Adrenal gland (tissue), 9 donors: ENCODE measurements at regions not wholly inside any gene's neighbourhood (a gene's known extent, or its start where the extent isn't known, plus 50 kb on each side); places are given as distances from the start of the nearest gene placed in this dataset.

Source experiments
- DNase-seq, 7 donors: peaks; one replicate each; pipeline ENCODE4 v3.0.0-alpha.2; 2019 to 2020
- H3K27ac ChIP-seq, 5 donors: fragments of 200-600 bp; sonication (generic) in 4 of 5; 1 replicate in 3 of 5; 2 replicates in 2 of 5; pipeline versions ENCODE4 v1.5.1 to v1.8.0; 2016 to 2020; ENCODE audit warnings: mild to moderate bottlenecking in 1 of 5
- H3K27me3 ChIP-seq: fragments of 200-600 bp; 2 replicates; pipeline ENCODE4 v1.8.0; 2021
- H3K36me3 ChIP-seq, 2 donors: fragments of 200-600 bp; replicated peaks in 1 of 2; 1 replicate in 1 of 2; 2 replicates in 1 of 2; pipeline versions ENCODE4 v1.5.1 to v1.8.0; 2018 to 2022
- H3K4me1 ChIP-seq, 2 donors: fragments of 200-600 bp; replicated peaks in 1 of 2; 1 replicate in 1 of 2; 2 replicates in 1 of 2; pipeline versions ENCODE4 v1.5.1 to v1.8.0; 2018 to 2021
- H3K4me3 ChIP-seq, 4 donors: fragments of 200-600 bp; sonication (generic) in 3 of 4; one replicate each; pipeline ENCODE4 v1.5.1; 2016 to 2018
- H3K9me3 ChIP-seq, 3 donors: fragments of 200-600 bp; sonication (generic) in 1 of 3; replicated peaks in 1 of 3; 1 replicate in 2 of 3; 2 replicates in 1 of 3; pipeline versions ENCODE4 v1.5.1 to v1.8.0; 2016 to 2021
- POLR2A ChIP-seq, 2 donors: fragments of 450-650 bp; IDR thresholded peaks; one replicate each; pipeline ENCODE4 v1.6.1; 2017; ENCODE audit warnings: antibody characterized with exemption in 2 of 2, mild to moderate bottlenecking in 2 of 2, moderate library complexity in 1 of 2
- WGBS, 4 donors: extraction: QIAGEN DNeasy Blood & Tissue Kit in 2 of 4; methylation state at CpG; one replicate each; pipeline versions ENCODE4 v1.1.5 to v1.1.7; 2013 to 2017; 5-methylcytosine and 5-hydroxymethylcytosine counted together
- intact Hi-C, 2 donors: fragments of 100-400 bp; cut with DNase I; formaldehyde crosslinking; loops; one replicate each; pipeline versions ENCODE4 v1.14.1 to v1.15.0; 2022 to 2023
- TF ChIP-seq, protein P1 (sequence below), 6 experiments: fragments of 450-650 bp in 4 of 6; fragments of 200-600 bp in 2 of 6; sonication (generic) in 1 of 6; IDR thresholded peaks; 1 replicate in 5 of 6; 2 replicates in 1 of 6; pipeline versions ENCODE4 v1.5.1 to v1.8.0; 2016 to 2021; ENCODE audit warnings: antibody characterized with exemption in 6 of 6, mild to moderate bottlenecking in 2 of 6, moderate library complexity in 1 of 6
- donor health status: healthy with polysubstance abuse.
- donor health status: Bipolar disorder and iron deficiency.
- donor health status: DM: yes; HTN: yes; CAD: no.
- donor health status: DM: no; HTN: no; CAD: no.
- donor health status: DM: no; HTN: no; CAD: no.

DNA sequence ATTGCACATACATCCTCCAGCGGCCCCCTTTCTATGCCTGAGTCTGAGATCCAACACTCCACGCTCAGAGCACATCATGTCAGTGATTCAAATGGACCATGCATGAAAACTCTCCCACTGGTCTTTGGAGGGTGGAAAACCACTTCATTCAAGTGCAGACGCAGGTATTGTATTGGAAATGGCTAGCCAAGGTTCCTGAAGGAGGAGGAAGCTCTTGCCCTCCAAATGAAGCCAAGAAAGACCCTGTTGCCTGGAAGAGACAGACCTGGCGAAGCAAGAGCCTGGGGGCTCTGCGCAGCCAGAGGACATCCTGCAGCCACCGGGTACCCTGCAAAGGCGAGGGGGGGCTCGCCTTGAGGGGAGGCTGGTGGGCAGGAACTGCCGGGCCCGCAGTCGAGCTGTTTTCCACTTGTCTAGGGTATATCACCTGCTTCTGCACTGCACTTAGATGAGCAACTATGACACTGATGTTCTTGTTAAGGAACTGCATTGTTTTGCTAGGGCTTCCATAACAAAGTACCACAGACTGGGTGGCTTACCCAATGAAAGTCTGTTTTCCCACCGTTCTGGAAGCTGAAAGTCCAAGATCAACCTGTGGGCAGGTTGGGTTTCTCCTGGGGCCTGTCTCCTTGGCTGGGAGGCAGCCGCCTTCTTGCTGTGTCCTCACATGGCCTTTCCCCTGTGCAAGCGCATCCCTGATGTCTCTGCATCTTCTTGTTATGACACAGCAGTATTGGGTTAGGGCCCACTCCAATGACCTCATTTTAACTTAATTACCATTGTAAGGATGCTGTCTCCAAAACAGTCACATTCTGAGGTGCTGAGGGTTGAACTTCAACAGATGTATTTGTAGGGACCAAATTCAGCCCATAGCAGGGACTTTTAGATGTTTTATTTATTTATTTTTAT lies 233.4 kb downstream of the ARHGAP12 start:
- Histone ChIP-seq H3K4me3 (no peak overlapping the region), H3K9me3 (no peaks in the 10 kb centered on the region), H3K4me1 (peaks cover 0 to 40% of the 10 kb centered on the region in 2 donors), H3K27me3 (no peaks in the 10 kb centered on the region), H3K36me3 (no peaks in the 10 kb centered on the region), H3K27ac (no peak overlapping the region)
- TF ChIP-seq, protein P1, sequence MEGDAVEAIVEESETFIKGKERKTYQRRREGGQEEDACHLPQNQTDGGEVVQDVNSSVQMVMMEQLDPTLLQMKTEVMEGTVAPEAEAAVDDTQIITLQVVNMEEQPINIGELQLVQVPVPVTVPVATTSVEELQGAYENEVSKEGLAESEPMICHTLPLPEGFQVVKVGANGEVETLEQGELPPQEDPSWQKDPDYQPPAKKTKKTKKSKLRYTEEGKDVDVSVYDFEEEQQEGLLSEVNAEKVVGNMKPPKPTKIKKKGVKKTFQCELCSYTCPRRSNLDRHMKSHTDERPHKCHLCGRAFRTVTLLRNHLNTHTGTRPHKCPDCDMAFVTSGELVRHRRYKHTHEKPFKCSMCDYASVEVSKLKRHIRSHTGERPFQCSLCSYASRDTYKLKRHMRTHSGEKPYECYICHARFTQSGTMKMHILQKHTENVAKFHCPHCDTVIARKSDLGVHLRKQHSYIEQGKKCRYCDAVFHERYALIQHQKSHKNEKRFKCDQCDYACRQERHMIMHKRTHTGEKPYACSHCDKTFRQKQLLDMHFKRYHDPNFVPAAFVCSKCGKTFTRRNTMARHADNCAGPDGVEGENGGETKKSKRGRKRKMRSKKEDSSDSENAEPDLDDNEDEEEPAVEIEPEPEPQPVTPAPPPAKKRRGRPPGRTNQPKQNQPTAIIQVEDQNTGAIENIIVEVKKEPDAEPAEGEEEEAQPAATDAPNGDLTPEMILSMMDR (IDR thresholded peaks at IDR 0.05) = no peak
- TF ChIP-seq POLR2A (IDR thresholded peaks at IDR 0.05) = no peak
- intact Hi-C loops = no loop called here
- 77 to 86% (median 84%) methylated on average over 10 to 14 of the region's 14 CpGs for WGBS, 4 donors
- DNase-seq = no peak

DNA sequence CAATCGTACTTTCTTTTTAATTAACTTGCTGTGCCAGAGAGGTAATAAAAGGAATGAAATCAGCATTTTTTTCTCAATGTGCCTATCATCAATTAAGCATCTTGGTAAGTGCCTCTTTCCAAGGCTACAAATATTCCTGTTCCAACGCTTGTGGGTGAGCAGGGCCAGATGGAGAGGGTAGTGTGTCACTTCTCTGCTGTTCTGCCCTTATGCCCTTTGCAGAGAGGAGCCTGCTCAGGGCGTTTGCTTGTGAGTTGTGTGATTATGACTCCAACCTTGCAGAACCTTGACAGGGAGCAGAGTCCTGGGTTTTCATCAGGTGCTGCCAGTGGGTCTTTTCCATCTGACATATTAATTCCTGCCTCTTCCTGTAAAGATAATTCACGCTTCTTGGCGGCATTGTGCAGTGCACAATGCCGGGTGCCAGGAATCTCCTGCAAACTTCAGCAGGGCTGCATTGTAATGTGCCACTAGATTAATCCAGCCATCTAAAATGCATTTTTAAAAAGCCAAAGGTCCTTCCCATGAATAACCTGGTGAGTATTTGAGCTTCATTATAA lies 234.4 kb downstream of the ARHGAP12 start:
- TF ChIP-seq, protein P1 (IDR thresholded peaks at IDR 0.05) = no peak
- no peak for TF ChIP-seq POLR2A (IDR thresholded peaks at IDR 0.05)
- no peak overlapping the region for H3K27ac ChIP-seq
- intact Hi-C loops = no loop called here
- H3K27me3 ChIP-seq = no peaks in the 10 kb centered on the region
- H3K4me1 ChIP-seq = peaks cover 0 to 30% of the 10 kb centered on the region in 2 donors
- WGBS, 4 donors = 49 to 65% (median 59%) methylated on average over 6 of the region's 6 CpGs
- no peak for DNase-seq
- no peaks in the 10 kb centered on the region for H3K9me3 ChIP-seq
- no peak overlapping the region for H3K4me3 ChIP-seq
- H3K36me3 ChIP-seq = no peaks in the 10 kb centered on the region

DNA sequence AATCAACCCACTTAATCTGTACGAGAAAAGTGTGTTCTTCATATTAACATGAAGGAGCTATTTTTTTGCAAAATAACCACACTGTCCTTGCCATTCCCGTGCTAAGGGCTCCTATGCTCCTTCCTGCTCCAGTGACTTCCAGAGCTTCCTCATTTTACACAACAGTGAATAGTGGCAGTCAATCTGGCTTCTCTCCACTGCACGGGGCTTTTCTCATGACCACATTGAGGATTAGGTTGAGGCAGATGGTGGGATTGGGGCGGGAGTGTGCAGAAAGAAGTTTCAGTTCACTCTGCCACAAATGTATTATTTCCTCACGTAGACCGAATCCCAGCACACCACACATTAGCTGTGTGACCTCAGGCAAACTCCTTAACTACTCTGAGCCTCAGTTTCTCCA lies 235.1 kb downstream of the ARHGAP12 start:
- TF ChIP-seq, protein P1 (IDR thresholded peaks at IDR 0.05) = no peak
- TF ChIP-seq POLR2A (IDR thresholded peaks at IDR 0.05) = no peak
- Histone ChIP-seq H3K27me3 (no peaks in the 10 kb centered on the region), H3K27ac (no peak overlapping the region), H3K4me3 (no peak overlapping the region), H3K4me1 (peaks cover 0 to 23% of the 10 kb centered on the region in 2 donors), H3K9me3 (no peaks in the 10 kb centered on the region), H3K36me3 (no peaks in the 10 kb centered on the region)
- 68 to 77% (median 71%) methylated on average over 6 of the region's 6 CpGs for WGBS, 4 donors
- intact Hi-C loops = no loop called here
- peak in 1 of 7 donors; percentile 57 for DNase-seq

DNA sequence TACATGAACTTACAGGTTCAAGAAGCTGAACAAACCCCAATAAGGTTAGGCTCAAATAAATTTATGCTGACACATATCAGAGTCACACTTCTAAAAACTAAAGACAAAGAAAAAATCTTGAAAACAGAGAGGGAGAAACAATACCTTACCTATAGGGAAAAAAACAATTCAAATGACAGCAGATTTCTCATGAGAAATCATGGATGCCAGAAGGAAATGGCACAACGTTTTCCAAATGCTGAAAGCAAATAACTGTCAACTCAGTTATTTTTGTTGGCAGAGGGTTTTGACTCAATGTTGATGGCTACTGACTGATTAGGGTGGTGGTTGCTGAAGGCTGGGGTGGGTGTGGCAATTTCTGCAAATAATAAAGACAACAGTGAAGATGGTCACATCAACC lies 239.4 kb downstream of the ARHGAP12 start:
- DNase-seq = no peak
- Histone ChIP-seq H3K4me1 (no peaks in the 10 kb centered on the region), H3K27me3 (no peaks in the 10 kb centered on the region), H3K4me3 (no peak overlapping the region), H3K27ac (no peak overlapping the region), H3K9me3 (no peaks in the 10 kb centered on the region), H3K36me3 (no peaks in the 10 kb centered on the region)
- TF ChIP-seq POLR2A (IDR thresholded peaks at IDR 0.05) = no peak
- intact Hi-C loops = no loop called here
- WGBS, 4 donors = 30 to 55% (median 48%) methylated on average over 1 of the region's 1 CpG
